GDM1 (cell line): ENCODE measurements at regions not wholly inside any gene's neighbourhood (a gene's known extent, or its start where the extent isn't known, plus 50 kb on each side); places are given as distances from the start of the nearest gene placed in this dataset.

Experiments
- DNase-seq: peaks from one replicate; lab custom pipeline; 2025; lab: John Stamatoyannopoulos, UW

- no peak for DNase-seq
Measured at GRCh38 chr3:72055436-72055835, 270.5 kb upstream of the PROK2 start.

- no peak for DNase-seq
Measured at GRCh38 chr3:72054976-72055375, 270.0 kb upstream of the PROK2 start.

- DNase-seq, result no peak
Measured at GRCh38 chr3:72052841-72053409, 268.0 kb upstream of the PROK2 start.

- no peak for DNase-seq
Measured at GRCh38 chr3:72050771-72051170, 265.8 kb upstream of the PROK2 start.

GRCh38 chr3:72050048-72050632, 265.2 kb upstream of the PROK2 start:
- DNase-seq, result no peak

GRCh38 chr3:72049300-72049699, 264.4 kb upstream of the PROK2 start:
- DNase-seq, result no peak

GRCh38 chr3:72048873-72049272, 263.9 kb upstream of the PROK2 start:
- DNase-seq, result no peak

GRCh38 chr3:72047221-72047871, 262.4 kb upstream of the PROK2 start:
- DNase-seq, result no peak

GRCh38 chr3:72044231-72044855, 259.4 kb upstream of the PROK2 start:
- no peak for DNase-seq

- DNase-seq, result no peak
Measured at GRCh38 chr3:72043204-72044133, 258.5 kb upstream of the PROK2 start.

GRCh38 chr3:72042397-72043203, 257.7 kb upstream of the PROK2 start:
- no peak for DNase-seq

- no peak for DNase-seq
Measured at GRCh38 chr3:72041511-72041910, 256.6 kb upstream of the PROK2 start.

- no peak for DNase-seq
Measured at GRCh38 chr3:72041076-72041475, 256.1 kb upstream of the PROK2 start.

GRCh38 chr3:72039677-72040076, 254.7 kb upstream of the PROK2 start:
- DNase-seq, result no peak

GRCh38 chr3:72036899-72037298, 252.0 kb upstream of the PROK2 start:
- no peak for DNase-seq

GRCh38 chr3:72035606-72036005, 250.7 kb upstream of the PROK2 start:
- no peak for DNase-seq

GRCh38 chr3:72034986-72035385, 250.0 kb upstream of the PROK2 start:
- no peak for DNase-seq

GRCh38 chr3:72033666-72034428, 248.9 kb upstream of the PROK2 start:
- no peak for DNase-seq

- no peak for DNase-seq
Measured at GRCh38 chr3:72032441-72033135, 247.6 kb upstream of the PROK2 start.

GRCh38 chr3:72031581-72031980, 246.6 kb upstream of the PROK2 start:
- peak; percentile 79 for DNase-seq
